Neural progenitor cell (in vitro differentiated cells): ENCODE measurements at regions not wholly inside any gene's neighbourhood (a gene's known extent, or its start where the extent isn't known, plus 50 kb on each side); places are given as distances from the start of the nearest gene placed in this dataset.

Experiments used
- EZH2 ChIP-seq: fragments of 200-600 bp; sonication (generic); IDR thresholded peaks from 2 replicates; pipeline ENCODE4 v1.6.1; 2017; ENCODE audit warnings: antibody characterized with exemption, mild to moderate bottlenecking, moderate library complexity
- EZH2phosphoT487 ChIP-seq: fragments of 200-600 bp; sonication (generic); IDR thresholded peaks from 2 replicates; pipeline ENCODE4 v1.6.1; 2017; ENCODE audit warnings: antibody characterized with exemption
- TF ChIP-seq, protein P1 (sequence below): fragments of 200-600 bp; sonication (generic); IDR thresholded peaks from 2 replicates; pipeline ENCODE4 v1.5.1; 2017; ENCODE audit warnings: antibody characterized with exemption, mild to moderate bottlenecking

DNA sequence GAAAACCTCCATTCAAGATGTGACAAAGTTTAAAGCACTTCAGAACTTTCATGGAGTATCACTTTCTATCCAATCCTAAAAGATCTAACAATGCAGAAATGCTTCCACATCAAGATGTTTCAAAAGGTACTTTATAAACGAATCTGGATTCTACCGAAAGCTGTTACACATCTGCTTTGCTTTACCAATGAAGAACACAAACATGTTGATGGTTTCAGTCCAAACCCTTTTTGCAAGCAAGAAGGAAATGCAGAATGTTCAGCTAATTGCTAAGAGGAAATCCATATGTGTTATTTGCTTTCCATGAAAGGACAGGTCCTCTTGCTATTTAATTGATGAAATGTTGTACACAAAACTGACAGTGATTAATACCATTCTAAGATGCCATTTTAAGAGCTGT is 419.6 kb downstream of the EFNA5 start:
- TF ChIP-seq, protein P1, sequence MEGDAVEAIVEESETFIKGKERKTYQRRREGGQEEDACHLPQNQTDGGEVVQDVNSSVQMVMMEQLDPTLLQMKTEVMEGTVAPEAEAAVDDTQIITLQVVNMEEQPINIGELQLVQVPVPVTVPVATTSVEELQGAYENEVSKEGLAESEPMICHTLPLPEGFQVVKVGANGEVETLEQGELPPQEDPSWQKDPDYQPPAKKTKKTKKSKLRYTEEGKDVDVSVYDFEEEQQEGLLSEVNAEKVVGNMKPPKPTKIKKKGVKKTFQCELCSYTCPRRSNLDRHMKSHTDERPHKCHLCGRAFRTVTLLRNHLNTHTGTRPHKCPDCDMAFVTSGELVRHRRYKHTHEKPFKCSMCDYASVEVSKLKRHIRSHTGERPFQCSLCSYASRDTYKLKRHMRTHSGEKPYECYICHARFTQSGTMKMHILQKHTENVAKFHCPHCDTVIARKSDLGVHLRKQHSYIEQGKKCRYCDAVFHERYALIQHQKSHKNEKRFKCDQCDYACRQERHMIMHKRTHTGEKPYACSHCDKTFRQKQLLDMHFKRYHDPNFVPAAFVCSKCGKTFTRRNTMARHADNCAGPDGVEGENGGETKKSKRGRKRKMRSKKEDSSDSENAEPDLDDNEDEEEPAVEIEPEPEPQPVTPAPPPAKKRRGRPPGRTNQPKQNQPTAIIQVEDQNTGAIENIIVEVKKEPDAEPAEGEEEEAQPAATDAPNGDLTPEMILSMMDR, result no peak
- TF ChIP-seq EZH2 (no peak), EZH2phosphoT487 (no peak)
